Adipocyte (in vitro differentiated cells): ENCODE measurements at regions not wholly inside any gene's neighbourhood (a gene's known extent, or its start where the extent isn't known, plus 50 kb on each side); places are given as distances from the start of the nearest gene placed in this dataset.

ENCODE experiments used
- DNase-seq: peaks from one replicate; pipeline ENCODE4 v3.0.0-alpha.2; 2015; ENCODE audit warnings: low read depth
- H3K27me3 ChIP-seq: replicated peaks from 2 replicates; pipeline ENCODE4 v1.7.0; 2013; ENCODE audit warnings: mild to moderate bottlenecking, low read length, moderate library complexity; ENCODE audit not compliant: control insufficient read depth, insufficient read depth
- H3K36me3 ChIP-seq: 2 replicates; pipeline ENCODE4 v1.7.0; 2013; ENCODE audit warnings: low read length, mild to moderate bottlenecking, moderate library complexity; ENCODE audit not compliant: control insufficient read depth, insufficient read depth, severe bottlenecking
- H3K4me1 ChIP-seq: 2 replicates; pipeline ENCODE4 v1.7.0; 2013; ENCODE audit warnings: mild to moderate bottlenecking, low read length, moderate library complexity; ENCODE audit not compliant: control insufficient read depth, insufficient read depth
- H3K4me3 ChIP-seq: 2 replicates; pipeline ENCODE4 v1.7.0; 2013; ENCODE audit warnings: mild to moderate bottlenecking, low read length, moderate library complexity
- H3K9ac ChIP-seq: 2 replicates; pipeline ENCODE4 v1.7.0; 2013; ENCODE audit warnings: mild to moderate bottlenecking, low read length, moderate library complexity
- H3K9me3 ChIP-seq: 2 replicates; pipeline ENCODE4 v1.7.0; 2013; ENCODE audit warnings: mild to moderate bottlenecking, low read length, moderate library complexity; ENCODE audit not compliant: control insufficient read depth

DNA sequence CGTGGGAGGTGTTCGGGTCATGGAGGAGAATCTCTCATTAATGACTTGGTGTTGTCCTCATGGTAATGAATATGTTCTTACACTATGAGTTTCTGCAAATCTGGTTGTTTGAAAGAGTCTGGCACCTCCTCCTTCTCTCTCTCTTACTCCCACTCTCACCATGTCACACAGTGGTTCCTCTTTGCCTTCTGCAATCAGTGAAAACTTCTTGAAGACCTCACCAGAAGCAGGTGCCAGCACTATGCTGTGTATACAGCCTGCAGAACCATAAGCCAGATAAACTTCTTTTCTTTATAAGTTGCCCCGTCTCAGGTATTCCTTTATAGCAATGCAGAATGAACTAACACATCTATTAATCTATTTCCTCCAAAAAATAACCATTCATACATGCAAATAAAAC, 275.0 kb downstream of the ANTXR2 start:
- DNase-seq = no peak
- Histone ChIP-seq H3K4me1 (no peaks in the 10 kb centered on the region), H3K9ac (no peak overlapping the region), H3K4me3 (no peak overlapping the region), H3K36me3 (no peaks in the 10 kb centered on the region), H3K27me3 (no peaks in the 10 kb centered on the region), H3K9me3 (no peaks in the 10 kb centered on the region)

GRCh38 chr4:79796948-79797347, 276.1 kb downstream of the ANTXR2 start:
- DNase-seq = no peak
- no peaks in the 10 kb centered on the region for H3K4me1 ChIP-seq
- no peaks in the 10 kb centered on the region for H3K9me3 ChIP-seq
- H3K36me3 ChIP-seq = no peaks in the 10 kb centered on the region
- H3K27me3 ChIP-seq = no peaks in the 10 kb centered on the region
- no peak overlapping the region for H3K4me3 ChIP-seq
- H3K9ac ChIP-seq = no peak overlapping the region

DNA sequence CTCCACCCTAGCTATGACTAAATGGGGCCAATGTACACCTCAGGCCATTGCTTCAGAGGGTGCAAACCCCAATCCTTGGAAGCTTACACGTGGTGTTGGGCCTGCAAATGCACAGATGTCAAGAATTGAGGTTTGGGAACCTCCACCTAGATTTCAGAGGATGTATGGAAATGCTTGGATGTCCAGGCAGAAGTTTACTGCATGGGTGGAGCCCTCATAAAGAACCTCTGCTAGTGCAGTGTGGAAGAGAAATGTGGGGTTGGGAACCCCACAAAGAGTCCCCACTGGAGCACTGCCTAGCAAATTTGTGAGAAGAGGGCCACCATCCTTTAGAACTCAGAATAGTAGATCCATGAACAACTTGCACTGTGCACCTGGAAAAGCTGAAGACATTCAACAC, 284.1 kb downstream of the ANTXR2 start:
- peaks cover 14% of the 10 kb centered on the region for H3K9me3 ChIP-seq
- H3K9ac ChIP-seq = no peak overlapping the region
- no peaks in the 10 kb centered on the region for H3K27me3 ChIP-seq
- no peaks in the 10 kb centered on the region for H3K36me3 ChIP-seq
- no peak overlapping the region for H3K4me3 ChIP-seq
- H3K4me1 ChIP-seq = no peaks in the 10 kb centered on the region
- DNase-seq = no peak

GRCh38 chr4:79780129-79780528, 292.9 kb downstream of the ANTXR2 start:
- Histone ChIP-seq H3K4me1 (no peaks in the 10 kb centered on the region), H3K9me3 (peaks cover 7% of the 10 kb centered on the region), H3K27me3 (no peaks in the 10 kb centered on the region), H3K36me3 (no peaks in the 10 kb centered on the region), H3K4me3 (no peak overlapping the region), H3K9ac (no peak overlapping the region)
- no peak for DNase-seq

- Histone ChIP-seq H3K9ac (no peak overlapping the region), H3K4me1 (no peaks in the 10 kb centered on the region), H3K9me3 (peaks cover 29% of the 10 kb centered on the region), H3K27me3 (no peaks in the 10 kb centered on the region), H3K4me3 (no peak overlapping the region), H3K36me3 (no peaks in the 10 kb centered on the region)
- no peak for DNase-seq
These were observed 300.5 kb downstream of the ANTXR2 start for GRCh38 chr4:79772510-79772909.

DNA sequence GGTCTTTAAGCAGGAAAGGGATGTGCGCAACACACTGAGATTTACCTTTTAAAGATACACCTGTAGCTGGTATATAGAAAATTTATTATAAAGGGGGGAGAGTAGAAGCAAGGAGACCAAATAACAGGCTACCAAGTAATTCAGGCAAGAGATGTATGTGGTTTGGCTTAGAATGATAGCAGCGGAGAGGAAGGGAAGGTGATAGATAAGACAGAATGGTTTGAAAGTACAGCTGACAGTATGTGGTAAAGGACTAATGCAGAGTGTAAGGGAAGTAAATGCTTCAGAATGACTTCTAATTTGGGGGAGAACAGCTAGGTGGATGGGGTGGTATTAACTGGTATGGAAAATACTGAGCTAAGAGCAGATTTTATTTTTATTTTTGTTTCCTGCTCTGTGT, 308.9 kb downstream of the ANTXR2 start:
- Histone ChIP-seq H3K4me1 (no peaks in the 10 kb centered on the region), H3K9me3 (peaks cover 22% of the 10 kb centered on the region), H3K36me3 (no peaks in the 10 kb centered on the region), H3K9ac (no peak overlapping the region), H3K27me3 (no peaks in the 10 kb centered on the region), H3K4me3 (no peak overlapping the region)
- no peak for DNase-seq

GRCh38 chr4:79763486-79764075, 309.4 kb downstream of the ANTXR2 start:
- H3K9me3 ChIP-seq = peaks cover 22% of the 10 kb centered on the region
- no peaks in the 10 kb centered on the region for H3K27me3 ChIP-seq
- no peak for DNase-seq

DNA sequence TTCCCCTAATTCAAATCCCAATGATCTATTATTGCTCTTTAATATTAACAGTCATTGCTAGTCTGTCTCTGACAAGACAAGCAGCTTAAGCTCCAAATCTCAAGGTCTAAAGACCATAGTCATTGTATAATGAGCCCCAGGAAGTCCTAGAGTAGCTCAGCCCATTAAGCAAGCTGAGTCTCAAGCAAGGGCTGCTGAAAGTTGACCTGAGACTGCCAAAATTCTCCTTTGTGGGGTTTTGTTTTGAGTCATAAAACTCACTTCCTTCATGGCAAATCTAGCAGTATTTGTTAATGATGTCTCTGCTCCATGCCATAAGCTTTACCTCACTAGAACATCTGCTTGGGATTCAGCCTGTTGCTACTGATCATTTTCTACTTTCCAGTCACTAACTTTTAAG, 313.2 kb downstream of the ANTXR2 start:
- DNase-seq = no peak
- Histone ChIP-seq H3K9ac (no peak overlapping the region), H3K4me3 (no peak overlapping the region)

More at GRCh38 chr4:79763486-79764075, 309.4 kb downstream of the ANTXR2 start:
- Histone ChIP-seq H3K36me3 (no peaks in the 10 kb centered on the region), H3K4me1 (no peaks in the 10 kb centered on the region), H3K4me3 (no peak overlapping the region), H3K9ac (no peak overlapping the region)

GRCh38 chr4:79757600-79757999, 315.4 kb downstream of the ANTXR2 start:
- no peak overlapping the region for H3K9ac ChIP-seq
- H3K27me3 ChIP-seq = no peaks in the 10 kb centered on the region
- no peaks in the 10 kb centered on the region for H3K36me3 ChIP-seq
- no peak overlapping the region for H3K4me3 ChIP-seq
- H3K4me1 ChIP-seq = peaks cover 3% of the 10 kb centered on the region
- H3K9me3 ChIP-seq = peaks cover under 1% of the 10 kb centered on the region
- no peak for DNase-seq

More for the DNA sequence above, 313.2 kb downstream of the ANTXR2 start:
- Histone ChIP-seq H3K9me3 (peaks cover 3% of the 10 kb centered on the region), H3K36me3 (no peaks in the 10 kb centered on the region), H3K27me3 (no peaks in the 10 kb centered on the region), H3K4me1 (peaks cover 3% of the 10 kb centered on the region)

GRCh38 chr4:79756140-79756895, 316.7 kb downstream of the ANTXR2 start:
- DNase-seq = no peak
- Histone ChIP-seq H3K36me3 (no peaks in the 10 kb centered on the region), H3K9ac (no peak overlapping the region), H3K4me1 (peaks cover 3% of the 10 kb centered on the region), H3K27me3 (no peaks in the 10 kb centered on the region), H3K9me3 (no peaks in the 10 kb centered on the region), H3K4me3 (no peak overlapping the region)

DNA sequence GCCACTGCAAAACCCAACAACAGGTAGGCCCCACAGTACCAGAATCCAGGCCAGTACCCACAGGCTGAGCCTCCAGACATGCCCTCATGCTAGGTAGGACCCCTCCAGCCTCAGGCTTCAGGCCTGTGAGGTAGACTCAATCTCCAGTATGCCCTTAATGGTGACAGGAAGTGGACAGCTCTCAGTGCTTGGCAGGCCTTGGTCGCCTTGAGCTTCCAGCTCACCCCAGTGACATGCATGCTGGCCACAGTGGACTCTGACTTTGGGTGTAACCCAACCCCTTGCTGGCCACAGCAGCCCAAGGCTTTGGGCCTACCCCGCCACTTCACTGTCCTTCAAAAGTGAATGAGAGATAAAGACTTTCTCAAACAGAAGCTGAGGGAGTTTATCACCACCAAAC, 324.2 kb downstream of the ANTXR2 start:
- Histone ChIP-seq H3K27me3 (no peaks in the 10 kb centered on the region), H3K9me3 (no peaks in the 10 kb centered on the region), H3K4me3 (no peak overlapping the region), H3K9ac (no peak overlapping the region), H3K4me1 (no peaks in the 10 kb centered on the region), H3K36me3 (no peaks in the 10 kb centered on the region)
- no peak for DNase-seq
